GM06990 (cell line): ENCODE measurements at regions not wholly inside any gene's neighbourhood (a gene's known extent, or its start where the extent isn't known, plus 50 kb on each side); places are given as distances from the start of the nearest gene placed in this dataset.
"Not testable (repeated sequence)": the region's sequence is repeated elsewhere in the genome, so short reads cannot be mapped to it uniquely, and the experiment has no call there.

Experiments used
- DNase-seq: peaks from one replicate; pipeline ENCODE4 v3.0.0-alpha.2; 2011; ENCODE audit not compliant: insufficient read length; ENCODE audit errors: extremely low read depth
- H3K27me3 ChIP-seq: replicated peaks from 2 replicates; pipeline ENCODE4 v1.6.0; 2011; ENCODE audit warnings: low read length; ENCODE audit not compliant: control insufficient read depth, insufficient read depth
- H3K36me3 ChIP-seq: 2 replicates; pipeline ENCODE4 v1.5.1; 2011; ENCODE audit warnings: low read length; ENCODE audit not compliant: control insufficient read depth, insufficient read depth
- H3K4me3 ChIP-seq: replicated peaks from 2 replicates; pipeline ENCODE4 v1.5.1; 2011; ENCODE audit warnings: low read depth, mild to moderate bottlenecking, control low read depth, low read length
- TF ChIP-seq, protein P1 (sequence below): IDR thresholded peaks from 2 replicates; pipeline ENCODE4 v1.5.1; 2011; ENCODE audit warnings: low read length, control low read depth, mild to moderate bottlenecking, inconsistent platforms; ENCODE audit not compliant: insufficient read depth, poor library complexity, severe bottlenecking

DNA sequence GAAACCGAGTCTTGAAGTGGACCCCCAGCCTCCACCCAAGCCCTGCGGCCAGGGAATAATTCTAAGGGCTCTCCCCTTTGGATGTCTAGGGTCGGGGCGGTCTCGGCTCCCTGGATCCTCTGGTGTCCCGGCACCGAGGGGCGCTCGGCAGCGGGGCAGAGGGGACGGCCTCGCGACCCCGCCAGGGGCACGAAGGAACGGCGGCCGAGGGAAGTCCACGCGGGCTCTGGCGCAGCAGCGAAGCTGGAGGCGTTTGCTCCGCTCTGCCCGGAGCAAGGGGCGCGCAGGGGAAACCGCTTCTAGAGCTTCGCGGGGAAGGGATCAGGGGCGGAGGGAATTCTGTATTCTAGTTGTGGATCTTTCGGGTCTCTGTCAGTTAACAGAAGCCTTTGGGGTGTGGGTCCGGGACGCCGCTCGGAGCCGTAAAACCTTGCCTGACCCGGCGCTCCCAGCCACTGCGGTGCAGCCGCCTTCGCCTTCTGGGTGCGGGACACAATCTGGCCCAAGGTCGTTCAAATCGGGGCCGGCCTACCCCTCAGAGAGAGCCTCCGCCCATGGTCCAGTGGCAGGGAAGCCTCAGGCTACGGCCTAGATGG is 118.2 kb downstream of the KCNRG start:
- Histone ChIP-seq H3K4me3 (no peak overlapping the region), H3K27me3 (no peaks in the 10 kb centered on the region; the same call in none of the 2 replicates), H3K36me3 (no peaks in the 10 kb centered on the region)
- no peak for DNase-seq
- TF ChIP-seq, protein P1, sequence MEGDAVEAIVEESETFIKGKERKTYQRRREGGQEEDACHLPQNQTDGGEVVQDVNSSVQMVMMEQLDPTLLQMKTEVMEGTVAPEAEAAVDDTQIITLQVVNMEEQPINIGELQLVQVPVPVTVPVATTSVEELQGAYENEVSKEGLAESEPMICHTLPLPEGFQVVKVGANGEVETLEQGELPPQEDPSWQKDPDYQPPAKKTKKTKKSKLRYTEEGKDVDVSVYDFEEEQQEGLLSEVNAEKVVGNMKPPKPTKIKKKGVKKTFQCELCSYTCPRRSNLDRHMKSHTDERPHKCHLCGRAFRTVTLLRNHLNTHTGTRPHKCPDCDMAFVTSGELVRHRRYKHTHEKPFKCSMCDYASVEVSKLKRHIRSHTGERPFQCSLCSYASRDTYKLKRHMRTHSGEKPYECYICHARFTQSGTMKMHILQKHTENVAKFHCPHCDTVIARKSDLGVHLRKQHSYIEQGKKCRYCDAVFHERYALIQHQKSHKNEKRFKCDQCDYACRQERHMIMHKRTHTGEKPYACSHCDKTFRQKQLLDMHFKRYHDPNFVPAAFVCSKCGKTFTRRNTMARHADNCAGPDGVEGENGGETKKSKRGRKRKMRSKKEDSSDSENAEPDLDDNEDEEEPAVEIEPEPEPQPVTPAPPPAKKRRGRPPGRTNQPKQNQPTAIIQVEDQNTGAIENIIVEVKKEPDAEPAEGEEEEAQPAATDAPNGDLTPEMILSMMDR = no peak

DNA sequence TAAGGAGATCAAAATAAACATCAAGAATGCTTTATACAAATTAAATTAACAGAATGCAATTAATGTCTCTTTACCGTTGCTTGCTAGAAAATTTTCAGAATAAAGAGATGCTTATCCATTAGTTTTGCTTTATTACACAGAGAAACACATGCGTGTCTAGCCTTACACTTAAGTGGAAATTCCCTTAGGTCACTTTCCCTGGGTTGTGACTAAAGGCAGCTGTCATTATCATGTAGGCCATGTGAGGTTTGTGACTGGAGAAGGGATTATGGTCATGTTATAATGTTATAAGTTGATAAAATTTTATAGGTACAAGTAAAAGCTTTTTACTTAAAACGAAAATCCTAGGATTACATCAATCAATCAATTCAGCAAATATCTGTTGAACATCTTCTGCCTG is 121.0 kb downstream of the KCNRG start:
- Histone ChIP-seq H3K27me3 (no peaks in the 10 kb centered on the region; the same call in none of the 2 replicates), H3K4me3 (no peak overlapping the region), H3K36me3 (no peaks in the 10 kb centered on the region)
- no peak for DNase-seq
- TF ChIP-seq, protein P1 = no peak

DNA sequence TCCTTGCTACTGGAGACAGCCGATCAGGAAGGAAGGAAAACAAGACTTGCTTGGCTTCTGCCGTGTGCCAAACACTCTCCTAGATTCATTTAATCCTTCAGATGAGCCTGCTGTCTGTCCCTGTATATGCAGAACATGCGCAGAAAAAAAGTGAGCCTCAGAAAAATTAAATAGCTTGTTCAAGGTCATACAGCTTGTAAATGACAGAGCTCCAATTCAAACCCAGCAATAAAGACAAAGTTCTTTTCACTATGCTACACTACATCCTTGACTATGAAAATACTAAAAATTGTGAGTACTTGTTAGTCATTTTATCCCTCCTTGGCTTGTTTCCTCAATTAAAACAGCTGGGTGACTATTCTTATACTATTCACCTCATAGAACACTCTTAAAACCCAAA is 121.4 kb downstream of the KCNRG start:
- no peak for DNase-seq
- TF ChIP-seq, protein P1 = no peak
- no peaks in the 10 kb centered on the region for H3K36me3 ChIP-seq
- H3K27me3 ChIP-seq = no peaks in the 10 kb centered on the region; the same call in none of the 2 replicates
- H3K4me3 ChIP-seq = no peak overlapping the region

DNA sequence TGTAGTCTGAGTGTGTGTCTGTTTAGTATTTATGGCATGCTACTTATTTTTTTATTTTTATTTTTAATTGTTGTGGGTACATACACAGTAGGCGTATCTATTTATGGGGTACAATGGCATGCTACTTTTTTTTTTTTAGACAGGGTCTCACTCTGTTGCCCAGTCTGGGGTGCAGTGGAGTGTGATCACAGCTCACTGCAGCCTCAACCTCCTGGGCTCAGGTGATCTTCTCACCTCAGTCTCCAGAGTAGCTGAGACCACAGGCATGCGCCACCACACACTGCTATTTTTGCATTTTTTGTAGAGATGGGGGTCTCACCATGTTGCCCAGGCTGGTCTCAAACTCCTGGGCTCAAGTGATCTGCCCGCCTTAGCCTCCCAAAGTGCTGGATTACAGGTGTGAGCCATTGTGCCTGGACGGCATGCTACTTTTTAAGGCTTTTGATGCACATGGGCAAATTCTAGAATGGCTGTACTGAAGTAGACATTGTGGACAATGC is 124.2 kb downstream of the KCNRG start:
- DNase-seq, H3K27me3 ChIP-seq, H3K36me3 ChIP-seq, H3K4me3 ChIP-seq: not testable (repeated sequence)

DNA sequence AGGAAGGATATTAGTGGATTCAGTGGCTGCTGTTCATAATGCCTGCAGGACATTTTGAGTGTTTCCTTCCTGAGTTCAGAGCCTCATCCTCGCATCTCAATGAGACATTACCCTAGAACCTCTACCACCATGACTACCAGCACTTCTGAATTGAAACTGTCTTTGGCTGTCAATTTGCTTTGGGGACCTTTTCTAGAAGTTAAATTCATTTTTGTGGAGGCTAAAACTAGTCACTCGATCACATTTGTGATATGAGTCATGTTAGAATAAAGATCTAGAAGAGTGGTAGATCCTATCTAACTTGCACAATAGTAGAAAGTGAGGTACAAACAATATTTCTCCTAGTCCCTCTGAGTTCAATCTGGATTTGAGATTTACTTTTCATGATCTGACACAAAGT is 124.9 kb downstream of the KCNRG start:
- Histone ChIP-seq H3K27me3 (no peaks in the 10 kb centered on the region; the same call in 1 of the 2 replicates), H3K4me3 (no peak overlapping the region), H3K36me3 (no peaks in the 10 kb centered on the region)
- no peak for DNase-seq
- TF ChIP-seq, protein P1 = no peak

DNA sequence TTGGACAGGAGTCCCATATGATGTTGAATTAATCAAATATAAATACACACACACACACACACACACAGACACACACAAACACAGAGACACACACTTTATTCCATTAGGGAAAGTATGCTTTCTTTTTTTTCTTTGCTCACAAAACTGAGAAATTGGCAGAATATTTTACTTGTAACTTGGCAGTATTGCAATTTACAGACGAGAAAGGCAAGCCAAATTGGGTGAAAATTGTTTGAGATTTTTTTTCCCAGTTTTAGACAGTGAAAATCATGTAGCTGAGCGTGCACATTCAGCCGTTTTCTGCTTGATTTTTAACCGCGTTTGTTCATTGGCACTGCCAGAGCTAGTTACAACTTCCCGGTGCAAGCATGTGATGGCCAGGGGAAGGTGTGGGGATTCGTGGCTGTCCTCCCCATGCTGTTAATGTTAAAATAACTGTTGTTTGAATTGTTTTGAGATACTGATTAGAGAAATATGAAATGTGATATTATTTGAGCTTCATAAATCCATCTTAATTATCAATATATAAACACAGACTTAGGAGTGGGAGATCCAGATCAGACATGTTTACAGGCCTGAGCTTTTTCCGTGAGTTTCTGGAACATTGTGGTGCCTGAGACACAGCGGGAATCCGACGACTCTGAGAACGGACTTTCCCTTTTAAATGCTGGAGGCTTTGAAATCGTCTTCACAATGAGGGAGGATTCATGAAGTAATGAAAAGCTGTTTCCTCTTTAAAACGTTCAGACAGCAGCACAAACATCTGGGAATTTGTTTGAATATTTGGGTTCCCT is 125.5 kb downstream of the KCNRG start:
- H3K4me3 ChIP-seq = no peak overlapping the region

More for the DNA sequence above, 125.5 kb downstream of the KCNRG start:
- Histone ChIP-seq H3K27me3 (no peaks in the 10 kb centered on the region; the same call in 1 of the 2 replicates), H3K36me3 (no peaks in the 10 kb centered on the region)
- TF ChIP-seq, protein P1 = no peak
- no peak for DNase-seq
